MCF 10A (cell line): ENCODE measurements at regions not wholly inside any gene's neighbourhood (a gene's known extent, or its start where the extent isn't known, plus 50 kb on each side); places are given as distances from the start of the nearest gene placed in this dataset.

Experiments used
- BruUV-seq: library from RNA; stranded (reverse); fragments of 400-500 nt; replicated peaks from 2 replicates; lab custom pipeline; 2021; lab: Mats Ljungman, UMichigan
- CTCF ChIA-PET: fragments of 300-600 bp; sonication (Branson Sonifier 250); formaldehyde crosslinking; extraction: SDS; loops from one replicate; lab custom pipeline; 2021; ENCODE audit warnings: antibody characterized with exemption, inconsistent platforms; lab: Yijun Ruan, JAX
- POLR2A ChIA-PET: fragments of 300-600, 350-650 bp; sonication (Branson Sonifier 250); formaldehyde crosslinking; extraction: SDS; loops from one replicate; lab custom pipeline; 2020; ENCODE audit warnings: antibody characterized with exemption, inconsistent platforms; lab: Yijun Ruan, JAX
- DNase-seq: peaks from one replicate; pipeline ENCODE4 v3.0.0-alpha.2; 2018; ENCODE audit not compliant: unreplicated experiment
- H3K27ac Mint-ChIP-seq: one replicate; pipeline ENCODE4 v1.8.0; 2022; ENCODE audit warnings: mild to moderate bottlenecking, low read depth, mixed read lengths; ENCODE audit not compliant: unreplicated experiment
- H3K27me3 Mint-ChIP-seq: one replicate; pipeline ENCODE4 v1.8.0; 2022; ENCODE audit warnings: mixed read lengths; ENCODE audit not compliant: insufficient read depth, unreplicated experiment
- H3K36me3 Mint-ChIP-seq: one replicate; pipeline ENCODE4 v1.8.0; 2022; ENCODE audit warnings: mild to moderate bottlenecking, moderate library complexity, mixed read lengths; ENCODE audit not compliant: insufficient read depth, unreplicated experiment
- H3K4me1 Mint-ChIP-seq: one replicate; pipeline ENCODE4 v1.8.0; 2022; ENCODE audit warnings: mixed read lengths; ENCODE audit not compliant: insufficient read depth, unreplicated experiment
- H3K4me3 Mint-ChIP-seq: one replicate; pipeline ENCODE4 v1.8.0; 2022; ENCODE audit warnings: mild to moderate bottlenecking, moderate library complexity, mixed read lengths; ENCODE audit not compliant: unreplicated experiment
- H3K9me3 Mint-ChIP-seq: one replicate; pipeline ENCODE4 v1.8.0; 2022; ENCODE audit warnings: mixed read lengths; ENCODE audit not compliant: unreplicated experiment
- CTCF ChIP-seq: fragments of 200-600 bp; IDR thresholded peaks from one replicate; pipeline ENCODE4 v1.8.0; 2022; ENCODE audit warnings: antibody characterized with exemption, mild to moderate bottlenecking; ENCODE audit not compliant: unreplicated experiment
- intact Hi-C: fragments of 100-400 bp; cut with micrococcal nuclease; formaldehyde crosslinking; loops from 2 replicates; pipeline ENCODE4 v1.14.1; 2022

GRCh38 chr11:70587075-70587389 is 188.7 kb downstream of the CTTN start:
- H3K27me3 Mint-ChIP-seq, result no peaks in the 10 kb centered on the region
- DNase-seq, result no peak
- intact Hi-C loops, result no loop called here

GRCh38 chr11:70590356-70590991 is 192.1 kb downstream of the CTTN start:
- no TSS peak for BruUV-seq
- Mint-ChIP-seq H3K4me3 (no peak overlapping the region), H3K36me3 (no peaks in the 10 kb centered on the region), H3K4me1 (no peaks in the 10 kb centered on the region), H3K9me3 (peaks cover 37% of the 10 kb centered on the region), H3K27ac (no peak overlapping the region), H3K27me3 (no peaks in the 10 kb centered on the region)
- ChIA-PET POLR2A (no interaction called here), CTCF (no interaction called here)
- no peak for TF ChIP-seq CTCF
- no peak for DNase-seq
- intact Hi-C loops, result no loop called here

More at GRCh38 chr11:70587075-70587389, 188.7 kb downstream of the CTTN start:
- ChIA-PET POLR2A (no interaction called here), CTCF (no interaction called here)
- H3K36me3 Mint-ChIP-seq, result no peaks in the 10 kb centered on the region
- no peak overlapping the region for H3K4me3 Mint-ChIP-seq
- H3K27ac Mint-ChIP-seq, result no peak overlapping the region
- BruUV-seq, result no TSS peak
- TF ChIP-seq CTCF, result no peak
- H3K9me3 Mint-ChIP-seq, result peaks cover 47% of the 10 kb centered on the region
- H3K4me1 Mint-ChIP-seq, result no peaks in the 10 kb centered on the region

GRCh38 chr11:70592641-70593165 is 194.4 kb downstream of the CTTN start:
- Mint-ChIP-seq H3K36me3 (no peaks in the 10 kb centered on the region), H3K27ac (no peak overlapping the region), H3K4me1 (no peaks in the 10 kb centered on the region), H3K9me3 (peaks cover 36% of the 10 kb centered on the region), H3K4me3 (no peak overlapping the region), H3K27me3 (no peaks in the 10 kb centered on the region)
- POLR2A ChIA-PET, result no interaction called here
- TF ChIP-seq CTCF, result no peak
- CTCF ChIA-PET, result no interaction called here
- DNase-seq, result no peak
- no TSS peak for BruUV-seq
- intact Hi-C loops, result no loop called here

GRCh38 chr11:70593446-70593983 is 195.2 kb downstream of the CTTN start:
- H3K9me3 Mint-ChIP-seq, result peaks cover 35% of the 10 kb centered on the region
- ChIA-PET POLR2A (no interaction called here), CTCF (no interaction called here)
- intact Hi-C loops, result no loop called here
- DNase-seq, result no peak
- no peaks in the 10 kb centered on the region for H3K36me3 Mint-ChIP-seq
- no TSS peak for BruUV-seq
- no peak for TF ChIP-seq CTCF
- no peaks in the 10 kb centered on the region for H3K27me3 Mint-ChIP-seq
- H3K4me3 Mint-ChIP-seq, result no peak overlapping the region
- no peaks in the 10 kb centered on the region for H3K4me1 Mint-ChIP-seq
- H3K27ac Mint-ChIP-seq, result no peak overlapping the region
